Chondrocyte (in vitro differentiated cells): ENCODE measurements at regions not wholly inside any gene's neighbourhood (a gene's known extent, or its start where the extent isn't known, plus 50 kb on each side); places are given as distances from the start of the nearest gene placed in this dataset.

Experiments used
- DNase-seq: peaks from one replicate; pipeline ENCODE4 v3.0.0; 2021; ENCODE audit warnings: mixed read lengths, low spot score
- H3K27ac Mint-ChIP-seq: one replicate; pipeline ENCODE4 v1.8.0; 2021; ENCODE audit warnings: mild to moderate bottlenecking, moderate library complexity, mixed read lengths; ENCODE audit not compliant: unreplicated experiment
- H3K27me3 Mint-ChIP-seq: 2 replicates; pipeline ENCODE4 v1.8.0; 2021; ENCODE audit warnings: low read depth, mixed read lengths
- H3K36me3 Mint-ChIP-seq: 2 replicates; pipeline ENCODE4 v1.8.0; 2021; ENCODE audit warnings: low read depth, mixed read lengths
- H3K4me1 Mint-ChIP-seq: 2 replicates; pipeline ENCODE4 v1.8.0; 2021; ENCODE audit warnings: low read depth, mild to moderate bottlenecking, mixed read lengths
- H3K4me3 Mint-ChIP-seq: one replicate; pipeline ENCODE4 v1.8.0; 2021; ENCODE audit warnings: mild to moderate bottlenecking, moderate library complexity, mixed read lengths; ENCODE audit not compliant: unreplicated experiment
- H3K9me3 Mint-ChIP-seq: 2 replicates; pipeline ENCODE4 v1.8.0; 2021; ENCODE audit warnings: low read depth, mixed read lengths
- TF ChIP-seq, protein P1 (sequence below): fragments of 200-600 bp; sonication (generic); IDR thresholded peaks from 2 replicates; pipeline ENCODE4 v1.5.0; 2021; ENCODE audit warnings: antibody characterized with exemption, mild to moderate bottlenecking, moderate library complexity

DNA sequence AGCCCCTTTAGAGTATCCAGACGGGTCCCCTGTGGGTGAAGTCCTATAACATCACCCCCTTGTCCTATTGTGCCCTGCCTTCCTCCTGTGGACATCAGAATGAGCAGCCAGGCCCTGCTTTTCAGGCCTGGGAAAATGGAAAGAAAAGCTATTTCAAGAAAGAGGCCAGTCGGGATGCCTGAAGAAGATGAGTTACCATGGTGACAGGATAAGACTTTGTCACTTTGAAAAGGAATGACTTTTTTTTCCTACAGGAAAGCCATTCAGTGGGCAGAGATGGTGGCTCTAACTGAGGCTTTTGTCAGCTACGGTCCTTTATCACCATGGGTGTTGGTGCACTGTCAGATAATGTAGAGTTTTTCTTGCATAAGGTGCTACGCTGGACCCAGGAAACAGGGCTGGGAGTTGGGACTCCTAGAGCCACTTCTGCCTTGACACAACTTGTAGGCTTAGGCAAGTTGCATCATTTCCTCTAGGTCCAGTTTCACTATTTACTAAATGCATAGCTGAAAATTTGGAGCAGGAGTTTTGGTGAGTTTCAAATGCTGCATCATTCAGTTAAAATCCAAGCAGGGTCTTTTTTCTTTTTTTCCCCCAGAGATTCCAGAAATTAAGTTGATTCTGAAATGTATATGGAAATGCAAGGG lies 179.0 kb upstream of the ADRA1D start:
- Mint-ChIP-seq H3K4me3 (no peak overlapping the region), H3K4me1 (no peaks in the 10 kb centered on the region), H3K9me3 (no peaks in the 10 kb centered on the region), H3K27me3 (peaks cover 17% of the 10 kb centered on the region), H3K36me3 (no peaks in the 10 kb centered on the region), H3K27ac (no peak overlapping the region)
- TF ChIP-seq, protein P1, sequence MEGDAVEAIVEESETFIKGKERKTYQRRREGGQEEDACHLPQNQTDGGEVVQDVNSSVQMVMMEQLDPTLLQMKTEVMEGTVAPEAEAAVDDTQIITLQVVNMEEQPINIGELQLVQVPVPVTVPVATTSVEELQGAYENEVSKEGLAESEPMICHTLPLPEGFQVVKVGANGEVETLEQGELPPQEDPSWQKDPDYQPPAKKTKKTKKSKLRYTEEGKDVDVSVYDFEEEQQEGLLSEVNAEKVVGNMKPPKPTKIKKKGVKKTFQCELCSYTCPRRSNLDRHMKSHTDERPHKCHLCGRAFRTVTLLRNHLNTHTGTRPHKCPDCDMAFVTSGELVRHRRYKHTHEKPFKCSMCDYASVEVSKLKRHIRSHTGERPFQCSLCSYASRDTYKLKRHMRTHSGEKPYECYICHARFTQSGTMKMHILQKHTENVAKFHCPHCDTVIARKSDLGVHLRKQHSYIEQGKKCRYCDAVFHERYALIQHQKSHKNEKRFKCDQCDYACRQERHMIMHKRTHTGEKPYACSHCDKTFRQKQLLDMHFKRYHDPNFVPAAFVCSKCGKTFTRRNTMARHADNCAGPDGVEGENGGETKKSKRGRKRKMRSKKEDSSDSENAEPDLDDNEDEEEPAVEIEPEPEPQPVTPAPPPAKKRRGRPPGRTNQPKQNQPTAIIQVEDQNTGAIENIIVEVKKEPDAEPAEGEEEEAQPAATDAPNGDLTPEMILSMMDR = no peak
- no peak for DNase-seq

DNA sequence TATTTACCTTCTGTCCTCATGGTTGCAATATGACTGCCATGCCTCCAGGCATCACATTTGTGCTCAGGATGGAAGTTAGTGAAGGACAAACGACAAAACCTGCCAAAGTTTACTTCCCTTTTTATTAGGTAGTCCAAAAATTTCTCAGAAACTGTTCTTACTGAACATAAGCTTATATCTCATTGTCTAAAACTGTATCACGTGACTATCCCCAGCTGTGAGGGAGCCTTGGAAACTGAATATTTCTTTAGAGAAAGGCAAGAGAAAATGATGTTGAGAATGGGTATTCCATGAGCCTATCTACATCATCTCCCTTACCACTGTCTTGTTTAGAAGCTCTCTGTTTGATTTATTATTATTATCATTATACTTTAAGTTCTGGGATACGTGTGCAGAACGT lies 169.1 kb upstream of the ADRA1D start:
- DNase-seq = no peak

DNA sequence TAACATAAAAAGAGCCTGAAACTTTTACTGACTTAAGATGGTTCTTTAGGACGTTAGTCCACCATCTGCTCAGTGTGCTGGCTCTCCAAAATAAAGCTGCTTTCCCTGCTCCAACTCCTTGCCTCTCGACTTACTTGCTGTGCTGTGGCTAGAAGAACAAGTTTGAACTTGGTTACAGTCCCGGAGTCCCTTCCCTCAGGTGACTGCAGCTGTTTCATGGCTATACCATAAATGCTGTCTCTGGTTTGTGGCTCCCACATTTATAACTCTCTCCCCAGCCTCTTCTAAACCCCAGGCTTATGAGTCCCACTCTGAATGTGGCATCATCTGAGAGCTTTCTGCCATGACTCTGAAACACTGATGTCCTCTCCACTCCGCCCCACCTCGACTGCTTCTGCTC lies 166.2 kb upstream of the ADRA1D start:
- no peak for DNase-seq
- no peaks in the 10 kb centered on the region for H3K36me3 Mint-ChIP-seq
- peaks cover 4% of the 10 kb centered on the region for H3K27me3 Mint-ChIP-seq
- TF ChIP-seq, protein P1 = no peak
- H3K4me3 Mint-ChIP-seq = no peak overlapping the region
- H3K27ac Mint-ChIP-seq = no peak overlapping the region
- H3K9me3 Mint-ChIP-seq = peaks cover 13% of the 10 kb centered on the region
- H3K4me1 Mint-ChIP-seq = no peaks in the 10 kb centered on the region

More for the DNA sequence above, 169.1 kb upstream of the ADRA1D start:
- H3K4me1 Mint-ChIP-seq = no peaks in the 10 kb centered on the region
- no peaks in the 10 kb centered on the region for H3K36me3 Mint-ChIP-seq
- TF ChIP-seq, protein P1 = no peak
- H3K9me3 Mint-ChIP-seq = peaks cover 14% of the 10 kb centered on the region
- no peaks in the 10 kb centered on the region for H3K27me3 Mint-ChIP-seq
- no peak overlapping the region for H3K27ac Mint-ChIP-seq
- H3K4me3 Mint-ChIP-seq = no peak overlapping the region

DNA sequence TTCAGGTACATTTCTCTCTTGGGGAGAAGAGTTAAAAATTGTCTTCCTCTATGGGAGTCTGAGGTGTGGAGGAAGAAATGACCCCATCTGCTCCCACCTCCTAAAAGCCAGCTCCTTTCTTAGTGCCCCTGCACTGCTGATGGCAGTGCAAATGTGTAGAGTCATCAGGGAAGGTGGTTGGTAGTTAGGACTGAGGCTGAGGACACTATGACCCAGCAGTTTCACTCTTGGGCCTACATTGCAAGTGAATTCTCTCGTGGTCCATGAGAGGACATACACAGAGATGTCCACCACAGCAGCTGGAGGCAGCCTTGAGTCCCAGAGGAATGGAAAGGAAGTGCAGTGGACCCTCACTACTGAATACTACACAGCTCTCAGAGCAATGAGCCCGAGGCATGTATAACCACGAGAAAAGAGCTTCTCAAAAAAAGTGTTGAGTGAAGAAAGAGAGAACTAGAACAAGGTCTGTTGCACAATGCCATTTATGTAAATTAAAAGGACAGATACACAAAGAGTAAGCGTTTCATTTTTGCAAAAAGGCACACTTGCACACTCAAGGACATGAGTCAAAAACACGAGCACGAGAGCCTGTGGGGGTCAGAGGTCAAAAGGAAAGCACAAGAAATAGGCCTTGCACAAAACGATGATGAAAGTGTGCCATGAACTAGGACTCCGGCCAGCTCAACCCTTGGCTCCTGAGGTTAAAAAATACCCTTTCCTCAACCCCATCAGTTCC lies 164.4 kb upstream of the ADRA1D start:
- Mint-ChIP-seq H3K4me1 (no peaks in the 10 kb centered on the region), H3K27me3 (peaks cover 8% of the 10 kb centered on the region), H3K9me3 (no peaks in the 10 kb centered on the region), H3K27ac (no peak overlapping the region), H3K4me3 (no peak overlapping the region), H3K36me3 (no peaks in the 10 kb centered on the region)
- TF ChIP-seq, protein P1 = no peak
- no peak for DNase-seq

DNA sequence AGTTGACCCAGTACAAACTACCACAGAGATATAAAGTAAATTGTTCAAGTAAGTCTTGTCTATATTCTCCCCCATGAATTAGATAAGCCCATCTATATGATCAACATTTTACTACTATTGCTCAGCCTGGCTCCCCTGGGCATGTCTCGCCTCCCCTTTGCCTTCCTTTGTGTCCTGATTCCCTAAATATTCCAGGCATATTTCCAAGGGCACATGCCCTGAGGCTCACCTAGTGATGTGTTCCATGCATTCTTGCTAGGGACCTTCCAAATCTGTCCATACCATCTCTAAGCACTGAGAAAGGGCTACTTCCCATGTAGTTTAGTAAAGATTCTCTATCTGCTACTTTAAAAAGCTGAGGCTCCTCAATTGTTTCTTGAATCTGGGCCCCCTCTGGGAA lies 163.1 kb upstream of the ADRA1D start:
- Mint-ChIP-seq H3K4me3 (no peak overlapping the region), H3K4me1 (no peaks in the 10 kb centered on the region), H3K9me3 (no peaks in the 10 kb centered on the region), H3K27ac (no peak overlapping the region), H3K27me3 (peaks cover 8% of the 10 kb centered on the region), H3K36me3 (no peaks in the 10 kb centered on the region)
- no peak for DNase-seq
- TF ChIP-seq, protein P1 = no peak
